ENCODE measurements at regions not wholly inside any gene's neighbourhood (a gene's known extent, or its start where the extent isn't known, plus 50 kb on each side); places are given as distances from the start of the nearest gene placed in this dataset.
"Not testable (repeated sequence)": the region's sequence is repeated elsewhere in the genome, so short reads cannot be mapped to it uniquely, and the experiment has no call there.

- TF ChIP-seq CTCF (IDR thresholded peaks at IDR 0.05; ENCODE audit: unreplicated experiment) = no peak
- Mint-ChIP-seq H3K4me3 (ENCODE audit: low read depth, unreplicated experiment) (no peak overlapping the region), H3K9me3 (ENCODE audit: low read depth, unreplicated experiment) (no peaks in the 10 kb centered on the region), H3K27ac (ENCODE audit: unreplicated experiment) (no peak overlapping the region), H3K27me3 (ENCODE audit: unreplicated experiment) (no peaks in the 10 kb centered on the region), H3K36me3 (ENCODE audit: insufficient read depth, unreplicated experiment) (no peaks in the 10 kb centered on the region), H3K4me1 (ENCODE audit: low read depth, unreplicated experiment) (no peaks in the 10 kb centered on the region)
- no peak for DNase-seq
- intact Hi-C loops (cut with micrococcal nuclease; ENCODE audit: unreplicated experiment) = no loop called here
- BruUV-seq (replicated peaks) = no TSS peak
- CTCF ChIA-PET = no interaction called here
Measured at GRCh38 chr3:163384383-163384782, 1693.9 kb downstream of the SI start.

GRCh38 chr3:163382183-163382582, 1696.1 kb downstream of the SI start:
- no peak for TF ChIP-seq CTCF (IDR thresholded peaks at IDR 0.05; ENCODE audit: unreplicated experiment)
- CTCF ChIA-PET = no interaction called here
- no peak for DNase-seq
- H3K4me3 Mint-ChIP-seq (ENCODE audit: low read depth, unreplicated experiment) = no peak overlapping the region
- no peaks in the 10 kb centered on the region for H3K27me3 Mint-ChIP-seq (ENCODE audit: unreplicated experiment)
- no TSS peak for BruUV-seq (replicated peaks)
- no peaks in the 10 kb centered on the region for H3K9me3 Mint-ChIP-seq (ENCODE audit: low read depth, unreplicated experiment)
- intact Hi-C loops (cut with micrococcal nuclease; ENCODE audit: unreplicated experiment) = no loop called here
- H3K4me1 Mint-ChIP-seq (ENCODE audit: low read depth, unreplicated experiment) = no peaks in the 10 kb centered on the region
- no peaks in the 10 kb centered on the region for H3K36me3 Mint-ChIP-seq (ENCODE audit: insufficient read depth, unreplicated experiment)
- H3K27ac Mint-ChIP-seq (ENCODE audit: unreplicated experiment) = no peak overlapping the region

- no peak for TF ChIP-seq CTCF (IDR thresholded peaks at IDR 0.05; ENCODE audit: unreplicated experiment)
- Mint-ChIP-seq H3K9me3 (ENCODE audit: low read depth, unreplicated experiment) (no peaks in the 10 kb centered on the region), H3K36me3 (ENCODE audit: insufficient read depth, unreplicated experiment) (no peaks in the 10 kb centered on the region), H3K4me3 (ENCODE audit: low read depth, unreplicated experiment) (no peak overlapping the region), H3K27me3 (ENCODE audit: unreplicated experiment) (no peaks in the 10 kb centered on the region), H3K27ac (ENCODE audit: unreplicated experiment) (no peak overlapping the region), H3K4me1 (ENCODE audit: low read depth, unreplicated experiment) (no peaks in the 10 kb centered on the region)
- intact Hi-C loops (cut with micrococcal nuclease; ENCODE audit: unreplicated experiment) = no loop called here
- CTCF ChIA-PET = no interaction called here
- DNase-seq = no peak
- BruUV-seq (replicated peaks) = no TSS peak
Measured at GRCh38 chr3:163368168-163368567, 1710.1 kb downstream of the SI start.

- no peaks in the 10 kb centered on the region for H3K4me1 Mint-ChIP-seq (ENCODE audit: low read depth, unreplicated experiment)
- no peaks in the 10 kb centered on the region for H3K9me3 Mint-ChIP-seq (ENCODE audit: low read depth, unreplicated experiment)
- H3K4me3 Mint-ChIP-seq (ENCODE audit: low read depth, unreplicated experiment) = no peak overlapping the region
- DNase-seq = no peak
- H3K27ac Mint-ChIP-seq (ENCODE audit: unreplicated experiment) = no peak overlapping the region
- intact Hi-C loops (cut with micrococcal nuclease; ENCODE audit: unreplicated experiment) = no loop called here
- CTCF ChIA-PET = no interaction called here
- TF ChIP-seq CTCF (IDR thresholded peaks at IDR 0.05; ENCODE audit: unreplicated experiment) = no peak
- H3K36me3 Mint-ChIP-seq (ENCODE audit: insufficient read depth, unreplicated experiment) = no peaks in the 10 kb centered on the region
- no peaks in the 10 kb centered on the region for H3K27me3 Mint-ChIP-seq (ENCODE audit: unreplicated experiment)
- no TSS peak for BruUV-seq (replicated peaks)
Measured at GRCh38 chr3:163364717-163365116, 1713.6 kb downstream of the SI start.

- CTCF ChIA-PET = no interaction called here
- Mint-ChIP-seq H3K9me3 (ENCODE audit: low read depth, unreplicated experiment) (no peaks in the 10 kb centered on the region), H3K4me3 (ENCODE audit: low read depth, unreplicated experiment) (no peak overlapping the region), H3K4me1 (ENCODE audit: low read depth, unreplicated experiment) (no peaks in the 10 kb centered on the region), H3K27ac (ENCODE audit: unreplicated experiment) (no peak overlapping the region), H3K36me3 (ENCODE audit: insufficient read depth, unreplicated experiment) (no peaks in the 10 kb centered on the region), H3K27me3 (ENCODE audit: unreplicated experiment) (no peaks in the 10 kb centered on the region)
- no TSS peak for BruUV-seq (replicated peaks)
- intact Hi-C loops (cut with micrococcal nuclease; ENCODE audit: unreplicated experiment) = no loop called here
- no peak for DNase-seq
- TF ChIP-seq CTCF (IDR thresholded peaks at IDR 0.05; ENCODE audit: unreplicated experiment) = no peak
Measured at GRCh38 chr3:163362151-163362550, 1716.1 kb downstream of the SI start.

- H3K36me3 Mint-ChIP-seq (ENCODE audit: insufficient read depth, unreplicated experiment); CTCF ChIA-PET; DNase-seq; H3K9me3 Mint-ChIP-seq (ENCODE audit: low read depth, unreplicated experiment); H3K4me3 Mint-ChIP-seq (ENCODE audit: low read depth, unreplicated experiment); intact Hi-C loops (cut with micrococcal nuclease; ENCODE audit: unreplicated experiment); H3K27ac Mint-ChIP-seq (ENCODE audit: unreplicated experiment); H3K27me3 Mint-ChIP-seq (ENCODE audit: unreplicated experiment); BruUV-seq (replicated peaks); H3K4me1 Mint-ChIP-seq (ENCODE audit: low read depth, unreplicated experiment): not testable (repeated sequence)
Measured at GRCh38 chr3:163361357-163361878, 1716.9 kb downstream of the SI start.

Measured in Calu3 (cell line).